HEK293 (cell line): ENCODE measurements at regions not wholly inside any gene's neighbourhood (a gene's known extent, or its start where the extent isn't known, plus 50 kb on each side); places are given as distances from the start of the nearest gene placed in this dataset.

Experiments used
- BCL11A ChIP-seq: fragments of 450-650 bp; formaldehyde crosslinking; IDR thresholded peaks from 2 replicates; pipeline ENCODE4 v1.5.1; 2016; ENCODE audit warnings: low read depth, missing biosample characterization, missing genetic modification characterization
- CTCF ChIP-seq: fragments of 450-650 bp; formaldehyde crosslinking; IDR thresholded peaks from 2 replicates; pipeline ENCODE4 v1.5.1; 2016; ENCODE audit warnings: missing biosample characterization, missing genetic modification characterization
- KLF10 ChIP-seq: fragments of 450-650 bp; IDR thresholded peaks from 2 replicates; pipeline ENCODE4 v1.5.1; 2018; ENCODE audit warnings: missing biosample characterization, mild to moderate bottlenecking, missing genetic modification characterization
- SCRT2 ChIP-seq: fragments of 450-650 bp; formaldehyde crosslinking; IDR thresholded peaks from 2 replicates; pipeline ENCODE4 v1.5.1; 2016; ENCODE audit warnings: missing biosample characterization, missing genetic modification characterization
- SP2 ChIP-seq: fragments of 450-650 bp; formaldehyde crosslinking; IDR thresholded peaks from 2 replicates; pipeline ENCODE4 v1.5.1; 2016; ENCODE audit warnings: missing biosample characterization, missing genetic modification characterization
- YY1 ChIP-seq: fragments of 450-650 bp; formaldehyde crosslinking; IDR thresholded peaks from 2 replicates; pipeline ENCODE4 v1.5.1; 2018; ENCODE audit warnings: missing biosample characterization, missing genetic modification characterization
- ZNF121 ChIP-seq: fragments of 450-650 bp; formaldehyde crosslinking; IDR thresholded peaks from 2 replicates; pipeline ENCODE4 v1.5.1; 2016; ENCODE audit warnings: missing biosample characterization, missing genetic modification characterization
- ZNF138 ChIP-seq: fragments of 450-650 bp; formaldehyde crosslinking; IDR thresholded peaks from 2 replicates; pipeline ENCODE4 v1.5.1; 2016; ENCODE audit warnings: missing biosample characterization, missing genetic modification characterization, borderline replicate concordance
- ZNF18 ChIP-seq: fragments of 450-650 bp; formaldehyde crosslinking; IDR thresholded peaks from 2 replicates; pipeline ENCODE4 v1.5.1; 2016; ENCODE audit warnings: missing biosample characterization, missing genetic modification characterization
- ZNF2 ChIP-seq: fragments of 450-650 bp; formaldehyde crosslinking; IDR thresholded peaks from 2 replicates; pipeline ENCODE4 v1.5.1; 2016; ENCODE audit warnings: missing biosample characterization, missing genetic modification characterization
- ZNF302 ChIP-seq: fragments of 450-650 bp; formaldehyde crosslinking; IDR thresholded peaks from 2 replicates; pipeline ENCODE4 v1.5.1; 2016; ENCODE audit warnings: missing biosample characterization, missing genetic modification characterization, low read depth
- ZNF362 ChIP-seq: fragments of 450-650 bp; formaldehyde crosslinking; IDR thresholded peaks from 2 replicates; pipeline ENCODE4 v1.5.1; 2016; ENCODE audit warnings: missing biosample characterization, missing genetic modification characterization
- ZNF366 ChIP-seq: fragments of 450-650 bp; formaldehyde crosslinking; conservative IDR thresholded peaks from 2 replicates; pipeline ENCODE4 v1.5.1; 2016; ENCODE audit warnings: missing biosample characterization, missing genetic modification characterization

GRCh38 chr11:11703885-11704284, 82.1 kb upstream of the GALNT18 start:
- TF ChIP-seq ZNF366 (tag by site-specific recombination) (no peak), ZNF121 (tag by site-specific recombination) (no peak), ZNF138 (no peak), ZNF302 (tag by site-specific recombination) (no peak), SP2 (tag by site-specific recombination) (no peak), SCRT2 (tag by site-specific recombination) (peak; percentile 85), CTCF (tag by site-specific recombination) (no peak), YY1 (tag by site-specific recombination) (no peak), ZNF362 (tag by site-specific recombination) (no peak), KLF10 (no peak), ZNF2 (tag by site-specific recombination) (no peak), ZNF18 (tag by site-specific recombination) (no peak), BCL11A (tag by site-specific recombination) (no peak)
